Mesothelial cell of epicardium (in vitro differentiated cells): ENCODE measurements at regions not wholly inside any gene's neighbourhood (a gene's known extent, or its start where the extent isn't known, plus 50 kb on each side); places are given as distances from the start of the nearest gene placed in this dataset.

ENCODE experiments used
- DNase-seq, 2 experiments: peaks; one replicate each; pipeline ENCODE4 v3.0.0; 2021; ENCODE audit warnings: low spot score in 2 of 2; ENCODE audit not compliant: unreplicated experiment in 2 of 2
- H3K27ac Mint-ChIP-seq: 2 replicates; pipeline ENCODE4 v1.8.0; 2021; ENCODE audit warnings: mixed read lengths
- H3K27me3 Mint-ChIP-seq: 2 replicates; pipeline ENCODE4 v1.8.0; 2021; ENCODE audit warnings: low read depth, mixed read lengths
- H3K36me3 Mint-ChIP-seq: 2 replicates; pipeline ENCODE4 v1.8.0; 2021; ENCODE audit warnings: mixed read lengths
- H3K4me1 Mint-ChIP-seq: 2 replicates; pipeline ENCODE4 v1.8.0; 2021; ENCODE audit warnings: mixed read lengths
- H3K4me3 Mint-ChIP-seq: 2 replicates; pipeline ENCODE4 v1.8.0; 2021; ENCODE audit warnings: mild to moderate bottlenecking, moderate library complexity, mixed read lengths
- H3K9me3 Mint-ChIP-seq: 2 replicates; pipeline ENCODE4 v1.8.0; 2021; ENCODE audit warnings: mixed read lengths
- TF ChIP-seq, protein P1 (sequence below): fragments of 200-600 bp; sonication (generic); IDR thresholded peaks from one replicate; pipeline ENCODE4 v1.5.0; 2021; ENCODE audit warnings: antibody characterized with exemption; ENCODE audit not compliant: unreplicated experiment

DNA sequence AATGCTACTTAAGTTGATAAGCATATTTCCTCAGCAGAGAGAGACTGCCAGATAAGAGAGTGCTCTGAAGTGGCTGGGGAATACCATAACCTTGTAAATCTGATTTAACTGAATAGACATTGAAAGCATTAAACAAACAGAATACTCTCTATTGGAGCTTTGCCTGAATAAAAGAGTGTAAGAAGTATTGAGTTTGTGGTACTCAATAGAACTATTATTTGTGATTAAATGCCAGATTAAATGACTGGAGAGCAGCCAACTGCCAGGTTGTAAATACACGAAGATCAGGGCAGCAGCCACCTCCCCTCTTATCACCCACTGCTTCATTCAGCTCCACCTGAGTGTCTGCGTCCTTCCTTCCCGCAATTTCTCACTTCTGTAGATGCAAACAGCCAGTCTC lies 373.6 kb downstream of the DCDC2C start:
- Mint-ChIP-seq H3K27ac (no peak overlapping the region), H3K36me3 (no peaks in the 10 kb centered on the region), H3K4me3 (no peak overlapping the region), H3K4me1 (no peaks in the 10 kb centered on the region), H3K9me3 (peaks cover 17% of the 10 kb centered on the region), H3K27me3 (peaks cover 3% of the 10 kb centered on the region)
- TF ChIP-seq, protein P1, sequence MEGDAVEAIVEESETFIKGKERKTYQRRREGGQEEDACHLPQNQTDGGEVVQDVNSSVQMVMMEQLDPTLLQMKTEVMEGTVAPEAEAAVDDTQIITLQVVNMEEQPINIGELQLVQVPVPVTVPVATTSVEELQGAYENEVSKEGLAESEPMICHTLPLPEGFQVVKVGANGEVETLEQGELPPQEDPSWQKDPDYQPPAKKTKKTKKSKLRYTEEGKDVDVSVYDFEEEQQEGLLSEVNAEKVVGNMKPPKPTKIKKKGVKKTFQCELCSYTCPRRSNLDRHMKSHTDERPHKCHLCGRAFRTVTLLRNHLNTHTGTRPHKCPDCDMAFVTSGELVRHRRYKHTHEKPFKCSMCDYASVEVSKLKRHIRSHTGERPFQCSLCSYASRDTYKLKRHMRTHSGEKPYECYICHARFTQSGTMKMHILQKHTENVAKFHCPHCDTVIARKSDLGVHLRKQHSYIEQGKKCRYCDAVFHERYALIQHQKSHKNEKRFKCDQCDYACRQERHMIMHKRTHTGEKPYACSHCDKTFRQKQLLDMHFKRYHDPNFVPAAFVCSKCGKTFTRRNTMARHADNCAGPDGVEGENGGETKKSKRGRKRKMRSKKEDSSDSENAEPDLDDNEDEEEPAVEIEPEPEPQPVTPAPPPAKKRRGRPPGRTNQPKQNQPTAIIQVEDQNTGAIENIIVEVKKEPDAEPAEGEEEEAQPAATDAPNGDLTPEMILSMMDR: no peak
- no peak for DNase-seq

DNA sequence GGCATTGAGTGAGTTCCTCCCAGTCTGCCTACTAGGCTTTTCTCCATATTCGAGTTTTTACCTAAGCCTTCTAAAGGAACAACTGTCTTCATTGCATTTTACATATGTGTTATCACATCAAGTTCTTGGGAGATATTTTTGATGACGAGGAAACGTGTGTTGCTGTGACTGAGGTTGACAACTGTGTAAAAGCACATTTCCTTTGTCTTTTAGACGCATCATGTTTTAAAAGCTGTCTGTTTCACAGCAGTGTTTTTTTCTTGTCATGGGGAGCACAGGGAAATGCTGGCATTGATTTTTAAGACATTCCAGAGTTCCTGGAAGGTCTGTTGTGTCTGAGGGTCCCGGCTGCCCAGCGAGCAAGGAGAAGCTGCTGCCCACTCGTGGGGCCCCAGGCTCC lies 381.8 kb downstream of the DCDC2C start:
- H3K9me3 Mint-ChIP-seq: peaks cover 14% of the 10 kb centered on the region
- no peak overlapping the region for H3K4me3 Mint-ChIP-seq
- no peaks in the 10 kb centered on the region for H3K4me1 Mint-ChIP-seq
- no peak overlapping the region for H3K27ac Mint-ChIP-seq
- no peaks in the 10 kb centered on the region for H3K36me3 Mint-ChIP-seq
- no peak for DNase-seq
- TF ChIP-seq, protein P1: no peak
- H3K27me3 Mint-ChIP-seq: peaks cover 8% of the 10 kb centered on the region

DNA sequence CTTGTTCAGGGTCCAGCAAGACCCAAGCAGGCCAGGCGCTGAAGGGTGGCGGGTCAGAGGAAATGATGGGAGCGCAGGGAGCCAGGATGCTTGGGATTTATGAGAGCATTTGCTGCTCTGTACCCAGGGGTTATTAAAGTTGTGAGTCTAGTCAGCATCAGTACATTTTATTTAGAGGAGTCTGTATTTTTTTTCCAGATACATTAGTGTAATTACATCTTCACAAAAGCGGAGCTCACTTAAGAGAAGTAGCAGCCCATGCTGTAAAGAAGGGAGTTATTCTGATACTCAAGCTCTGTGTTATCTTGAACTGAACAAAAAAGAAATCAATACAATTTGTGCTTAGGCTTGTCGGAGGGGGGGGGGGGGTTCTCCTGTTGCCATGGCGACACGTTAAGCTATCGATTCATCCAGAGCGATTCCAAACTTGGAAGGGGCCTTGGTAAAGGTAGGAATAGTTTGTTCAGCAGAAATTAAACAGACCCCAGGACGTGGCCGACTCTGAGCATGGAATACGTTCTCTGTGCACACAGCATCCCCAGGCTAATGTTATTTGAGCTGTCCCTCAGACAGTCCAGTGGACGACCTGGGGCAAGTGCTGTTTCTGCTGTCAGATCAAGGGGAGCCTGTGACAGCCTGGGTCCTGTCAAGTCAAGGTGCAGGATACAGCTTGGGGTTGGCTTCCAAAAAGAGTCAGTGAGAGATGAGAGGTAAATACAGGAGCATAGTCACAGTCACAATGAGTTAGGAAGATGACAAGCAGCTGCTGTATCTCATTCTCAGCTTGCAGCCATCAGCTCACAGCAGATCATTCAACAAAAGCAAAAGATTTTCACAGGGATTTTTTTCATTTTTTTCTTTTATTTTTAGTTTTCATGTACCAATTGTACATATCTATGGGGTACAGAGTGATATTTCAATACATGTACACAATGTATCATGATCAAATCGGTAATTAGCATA lies 387.6 kb downstream of the DCDC2C start:
- Mint-ChIP-seq H3K27me3 (peaks cover 6% of the 10 kb centered on the region), H3K4me3 (no peak overlapping the region), H3K4me1 (no peaks in the 10 kb centered on the region)

DNA sequence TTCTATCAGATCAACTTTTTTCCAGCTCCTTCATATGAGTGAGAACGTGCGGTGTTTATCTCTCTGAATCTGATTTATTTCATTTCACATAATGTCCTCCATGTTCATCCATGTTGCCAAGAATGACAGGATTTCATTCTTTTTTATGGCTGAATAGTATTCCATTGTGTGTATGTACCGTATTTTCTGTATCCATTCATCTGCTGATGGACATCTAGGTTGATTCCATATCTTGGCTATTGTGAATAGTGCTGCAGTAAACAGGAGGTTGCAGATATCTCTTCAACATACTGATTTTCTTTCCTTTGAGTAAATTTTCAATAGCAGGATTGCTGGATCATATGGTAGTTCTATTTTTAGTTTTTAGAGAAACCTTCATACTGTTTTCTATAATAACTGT lies 388.5 kb downstream of the DCDC2C start:
- H3K27me3 Mint-ChIP-seq: peaks cover 7% of the 10 kb centered on the region
- H3K27ac Mint-ChIP-seq: no peak overlapping the region

More for the DNA sequence above, 387.6 kb downstream of the DCDC2C start:
- Mint-ChIP-seq H3K9me3 (peaks cover 3% of the 10 kb centered on the region), H3K27ac (no peak overlapping the region), H3K36me3 (no peaks in the 10 kb centered on the region)
- DNase-seq: no peak
- TF ChIP-seq, protein P1: no peak

DNA sequence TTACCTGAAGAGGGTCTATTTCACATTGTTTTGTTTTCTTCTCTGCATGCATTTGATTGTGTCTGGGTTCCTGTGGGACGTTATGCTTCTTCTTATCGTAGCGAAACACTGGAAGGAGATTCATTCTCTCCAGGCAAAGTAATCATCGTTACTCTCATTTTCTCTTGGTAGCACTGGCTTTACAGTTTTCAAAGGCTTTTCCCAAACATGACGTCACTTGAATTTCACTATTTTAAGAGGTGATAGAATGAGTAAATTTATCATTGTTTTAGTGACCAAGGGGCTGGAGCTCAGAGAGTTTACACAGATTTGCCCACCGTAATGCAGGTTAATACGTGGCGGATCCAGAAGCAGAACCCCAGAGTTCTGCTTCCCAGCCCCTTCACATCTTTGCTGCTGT lies 391.4 kb downstream of the DCDC2C start:
- H3K36me3 Mint-ChIP-seq: no peaks in the 10 kb centered on the region
- TF ChIP-seq, protein P1: no peak
- H3K4me1 Mint-ChIP-seq: no peaks in the 10 kb centered on the region
- peaks cover 3% of the 10 kb centered on the region for H3K9me3 Mint-ChIP-seq
- H3K27ac Mint-ChIP-seq: no peak overlapping the region
- no peak for DNase-seq
- peaks cover 6% of the 10 kb centered on the region for H3K27me3 Mint-ChIP-seq
- H3K4me3 Mint-ChIP-seq: no peak overlapping the region

More for the DNA sequence above, 388.5 kb downstream of the DCDC2C start:
- Mint-ChIP-seq H3K4me3 (no peak overlapping the region), H3K9me3 (peaks cover 3% of the 10 kb centered on the region), H3K36me3 (no peaks in the 10 kb centered on the region), H3K4me1 (no peaks in the 10 kb centered on the region)
- DNase-seq: no peak
- TF ChIP-seq, protein P1: no peak
